ENCODE measurements at regions not wholly inside any gene's neighbourhood (a gene's known extent, or its start where the extent isn't known, plus 50 kb on each side); places are given as distances from the start of the nearest gene placed in this dataset.
A peak's percentile ranks its signal among the peaks of the same experiment; 100 is the strongest.

DNA sequence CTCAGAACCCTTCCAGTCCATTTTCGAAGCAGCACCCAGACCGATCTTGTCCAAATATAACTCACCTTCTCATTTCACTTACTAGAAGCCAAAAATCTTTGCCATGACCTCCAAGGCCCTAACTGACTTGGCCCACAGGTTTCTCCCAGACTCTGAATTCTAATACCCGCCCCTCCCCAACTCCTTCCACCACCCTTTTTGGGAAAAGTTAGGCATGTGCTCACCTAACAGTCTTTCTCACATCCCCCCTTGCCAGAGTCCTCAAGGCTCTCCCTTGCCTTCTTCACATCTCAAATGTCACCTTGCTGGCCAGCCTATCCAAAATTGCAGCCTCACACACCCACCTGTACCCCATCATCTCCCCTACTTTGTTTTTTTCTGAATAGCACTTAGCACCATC is 369.3 kb downstream of the NXPE2 start:
- DNase-seq: no peak

DNA sequence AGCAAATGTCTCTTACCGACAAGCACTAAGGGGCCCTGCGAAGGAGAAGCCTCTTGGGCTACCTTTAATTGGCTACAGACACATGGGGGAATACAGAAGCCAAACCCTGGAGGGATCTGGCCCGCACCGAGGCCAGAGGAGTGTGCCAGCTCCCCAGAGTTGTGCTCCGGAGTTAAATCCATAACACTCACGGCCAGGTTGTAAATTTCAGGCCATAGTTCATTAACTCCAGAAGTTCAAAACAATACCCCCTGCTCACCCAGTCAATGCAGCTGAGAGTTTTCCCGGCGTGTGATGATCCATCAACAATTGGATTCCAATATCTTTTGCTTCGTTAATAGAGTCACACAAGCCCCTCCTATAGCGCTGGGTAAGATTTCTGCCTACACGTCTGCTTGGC is 371.5 kb downstream of the NXPE2 start:
- no peak for DNase-seq

DNA sequence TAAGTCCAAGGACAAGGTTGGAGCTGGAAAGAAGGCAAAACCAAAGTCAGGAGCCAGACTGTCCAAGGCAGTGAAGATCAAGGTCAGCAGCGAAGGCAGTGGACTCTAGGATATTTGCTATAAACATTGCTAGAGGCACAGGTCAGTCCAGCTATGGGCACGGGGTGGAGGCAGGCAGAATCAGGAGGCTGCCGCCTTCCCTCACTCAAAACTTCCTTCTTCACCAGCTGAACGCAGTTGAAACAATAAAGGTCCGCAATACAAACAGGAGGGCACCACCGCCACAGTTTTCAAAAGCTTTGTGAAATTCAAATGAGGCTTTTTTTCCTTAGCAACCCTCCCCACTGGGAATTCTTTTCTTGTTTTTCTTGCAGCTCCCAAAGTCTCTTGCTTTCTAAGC is 372.4 kb downstream of the NXPE2 start:
- DNase-seq: no peak

DNA sequence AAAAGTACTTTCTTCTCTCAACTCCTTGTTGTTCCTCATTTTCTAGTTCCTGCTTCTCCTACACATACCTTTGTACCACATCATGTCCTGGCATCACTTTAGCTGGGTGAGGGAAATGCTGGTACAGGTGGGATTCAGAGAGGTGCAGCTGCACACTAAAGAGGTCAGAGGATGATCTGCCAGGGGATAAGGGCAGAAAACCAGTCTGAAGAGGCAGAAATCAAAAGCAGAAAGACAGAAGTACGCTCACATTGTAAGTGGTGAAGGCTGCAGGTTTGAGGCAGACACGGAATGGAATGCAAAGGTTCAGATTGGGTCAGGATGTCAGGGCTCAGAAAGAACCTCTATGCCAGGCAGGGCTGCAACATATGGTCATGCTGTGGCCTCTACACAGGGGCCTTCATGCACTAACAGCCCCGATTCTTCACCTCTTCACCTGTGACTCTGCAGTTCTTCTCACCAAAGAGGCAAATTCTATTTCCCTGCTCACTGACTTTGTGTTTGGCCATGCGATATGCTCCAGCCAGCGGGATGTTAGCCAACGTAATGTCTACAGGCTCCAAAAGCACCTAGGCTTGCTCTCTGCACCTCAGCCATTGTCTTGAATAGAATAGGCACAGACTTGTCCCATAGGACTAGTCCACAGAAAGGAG is 373.7 kb downstream of the NXPE2 start:
- DNase-seq: no peak

DNA sequence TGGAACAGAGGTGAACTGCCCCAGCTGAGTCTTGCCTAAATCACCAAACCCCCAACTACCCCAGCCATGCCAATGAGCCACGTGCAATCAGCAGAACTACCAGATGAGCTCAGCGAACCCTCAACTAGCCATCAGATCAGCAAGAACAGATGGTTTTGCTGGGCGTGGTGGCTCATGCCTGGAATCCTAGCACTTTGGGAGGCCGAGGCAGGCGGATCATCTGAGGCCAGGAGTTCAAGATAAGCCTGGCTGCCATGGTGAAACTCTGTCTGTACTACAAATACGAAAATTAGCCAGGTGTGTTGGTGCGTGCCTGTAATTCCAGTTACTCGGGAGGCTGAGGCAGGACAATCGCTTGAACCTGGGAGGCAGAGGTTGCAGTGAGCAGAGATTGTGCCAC is 374.3 kb downstream of the NXPE2 start:
- DNase-seq: no peak

DNA sequence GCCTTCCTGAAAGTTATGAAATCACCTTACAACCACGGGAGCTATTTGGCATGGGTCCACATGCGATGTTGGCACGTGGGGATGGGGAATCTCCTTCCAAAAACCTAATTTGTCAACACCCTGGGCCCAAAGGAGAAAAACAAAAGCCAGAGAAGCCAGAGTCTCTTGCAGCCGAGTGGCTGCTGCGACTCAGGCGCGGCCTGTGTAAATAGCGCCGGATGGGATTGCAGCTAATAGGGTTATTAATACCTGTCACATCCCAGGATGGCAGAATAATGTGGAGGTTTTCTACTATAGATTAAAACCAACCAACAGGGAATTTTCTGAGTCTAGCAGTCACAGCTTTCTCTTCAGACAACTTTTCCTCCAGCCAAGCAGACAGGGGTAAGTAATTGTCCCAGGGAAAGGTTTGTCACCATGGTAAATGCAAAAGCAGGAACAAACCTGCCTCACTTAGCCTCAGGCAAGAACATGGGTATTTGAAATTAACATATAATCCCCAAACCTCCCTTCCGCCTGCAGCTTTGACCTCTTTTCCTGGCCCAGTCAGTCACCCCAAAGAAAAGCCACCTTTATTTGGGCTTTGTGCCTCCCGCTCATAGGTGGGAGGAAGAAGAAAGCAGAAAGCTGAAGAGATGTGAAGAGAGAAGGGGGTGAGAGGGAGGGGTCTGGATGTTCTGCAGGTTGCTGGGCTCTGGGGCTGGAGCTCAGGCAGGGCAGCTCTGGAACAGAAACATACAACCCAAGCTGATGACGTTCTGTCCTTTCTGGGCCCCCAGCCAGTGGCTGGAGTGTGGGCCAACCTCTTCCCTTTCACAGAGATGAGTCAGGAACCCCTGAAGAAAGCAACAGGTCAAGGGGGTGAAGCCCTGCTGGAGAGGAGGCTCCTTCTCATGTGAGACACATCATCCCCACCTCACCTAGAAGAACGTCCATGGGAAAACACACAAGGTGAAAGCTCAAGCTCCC is 376.5 kb downstream of the NXPE2 start:
- DNase-seq: peak; percentile 69

DNA sequence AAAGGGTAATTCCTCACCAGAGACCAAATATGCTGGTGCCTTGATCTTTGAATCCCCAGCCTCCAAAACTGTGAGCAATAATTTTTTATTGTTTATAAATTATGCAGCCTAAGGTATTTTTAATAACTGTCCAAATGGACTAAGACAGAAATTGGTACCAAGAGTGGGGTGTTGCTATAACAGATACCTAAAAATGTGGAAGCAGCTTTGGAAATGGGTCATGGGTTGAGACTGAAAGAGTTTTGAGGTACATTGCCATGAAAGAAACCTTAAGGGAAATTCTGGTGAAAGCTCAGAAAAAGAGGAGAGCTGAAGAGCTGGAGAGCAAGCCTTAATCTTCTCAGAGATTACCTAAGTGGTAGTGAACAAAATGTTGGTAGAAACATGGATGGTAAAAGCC is 378.2 kb downstream of the NXPE2 start:
- DNase-seq: no peak

DNA sequence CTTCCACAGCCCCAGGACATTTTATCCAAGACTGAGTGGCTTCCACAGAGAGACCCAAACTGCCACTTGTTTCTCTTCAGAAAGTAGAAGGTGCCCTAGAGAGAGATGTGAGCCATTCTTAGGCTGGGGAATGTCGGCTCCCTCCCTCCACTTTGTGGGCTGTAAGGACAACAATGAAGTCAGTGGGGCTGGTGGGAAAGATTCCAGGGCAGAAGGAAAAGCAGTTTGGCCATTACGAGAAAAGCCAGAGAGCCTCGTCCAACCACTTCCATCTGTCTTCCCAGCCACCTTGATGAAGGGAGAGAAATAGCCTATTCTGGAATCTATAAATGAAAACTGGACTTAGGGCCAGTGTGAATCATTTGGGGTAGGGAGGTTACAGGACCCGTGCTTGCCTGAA is 382.5 kb downstream of the NXPE2 start:
- DNase-seq: no peak

DNA sequence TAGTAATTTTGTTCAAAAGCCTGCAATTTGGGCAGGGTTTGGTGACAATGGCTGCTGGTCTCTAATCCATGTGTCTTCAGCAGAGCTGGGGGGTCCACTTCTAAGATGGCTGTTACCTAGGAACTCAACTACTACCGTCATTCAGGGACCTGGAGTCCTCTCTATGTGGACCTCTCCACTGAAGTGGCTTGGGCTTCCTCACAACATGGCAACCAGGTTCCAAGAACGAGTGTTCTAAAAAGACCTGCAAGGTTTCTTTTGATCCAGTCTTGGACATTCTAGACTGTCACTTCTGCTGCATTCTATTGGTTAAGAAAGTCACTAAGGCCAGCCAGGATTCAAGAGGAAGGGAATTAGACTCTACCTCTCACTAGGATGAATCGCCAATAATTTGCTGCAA is 387.0 kb downstream of the NXPE2 start:
- no peak for DNase-seq

DNA sequence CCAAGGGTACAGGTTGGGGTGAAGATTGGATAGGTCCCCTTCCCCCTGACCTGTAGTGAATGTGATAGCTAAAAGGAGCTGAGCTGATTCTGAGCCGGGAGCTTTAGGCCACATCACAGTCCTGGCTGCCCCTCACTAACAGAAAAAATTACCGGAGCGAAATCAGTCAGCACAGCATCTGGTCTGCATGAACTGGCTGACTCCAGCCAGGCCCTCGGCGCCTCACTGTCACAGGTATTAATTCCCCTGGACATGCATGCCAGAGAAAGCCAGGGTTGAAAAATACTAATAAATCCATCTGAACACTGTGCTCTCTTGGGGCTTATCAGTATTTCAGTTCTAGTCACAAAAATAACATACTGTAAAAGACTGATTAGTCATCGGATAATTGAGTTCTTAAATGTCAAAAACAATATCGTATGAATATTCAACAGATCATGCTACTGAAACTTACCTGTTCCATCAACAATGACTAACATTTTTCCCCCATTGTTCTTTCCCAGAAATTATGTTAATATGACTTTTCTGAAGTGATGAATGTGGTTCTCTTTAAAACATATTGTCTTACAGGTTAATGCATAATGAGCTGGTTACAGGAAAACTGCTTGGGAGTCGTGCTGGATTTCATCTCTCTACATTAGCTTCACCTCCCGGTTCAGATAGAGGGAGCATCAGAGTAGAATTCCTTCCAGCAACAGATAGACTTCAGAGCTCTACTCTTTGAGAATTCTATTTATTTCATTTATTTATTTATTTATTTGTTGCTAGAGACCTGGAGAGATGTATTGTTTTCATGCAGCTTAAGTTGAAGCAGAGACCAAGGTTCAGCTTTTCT is 387.7 kb downstream of the NXPE2 start:
- DNase-seq: no peak

DNA sequence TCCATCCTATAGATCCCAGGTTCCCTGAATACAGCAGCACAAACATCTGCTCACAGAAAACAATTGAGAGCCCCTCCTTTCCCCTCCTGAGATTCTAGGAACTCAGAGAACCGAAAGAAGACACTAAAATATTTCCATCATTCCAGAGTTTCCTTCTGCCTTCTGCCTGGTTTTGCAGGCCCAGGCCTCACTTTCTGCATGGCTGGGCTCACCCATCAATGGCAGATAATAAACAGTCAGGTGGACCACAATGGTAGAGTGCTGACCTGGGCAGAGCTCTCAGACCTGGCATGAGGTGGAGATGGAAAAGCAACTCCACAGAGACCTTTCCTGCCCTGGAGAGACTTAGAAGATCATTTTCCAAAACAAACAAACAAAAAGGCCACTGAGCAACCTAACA is 389.1 kb downstream of the NXPE2 start:
- DNase-seq: no peak

- DNase-seq: no peak
These were observed 389.7 kb downstream of the NXPE2 start for GRCh38 chr11:115067900-115068530.

GRCh38 chr11:115069599-115069998 is 391.3 kb downstream of the NXPE2 start:
- no peak for DNase-seq

GRCh38 chr11:115075356-115075755 is 397.0 kb downstream of the NXPE2 start:
- DNase-seq: no peak

DNA sequence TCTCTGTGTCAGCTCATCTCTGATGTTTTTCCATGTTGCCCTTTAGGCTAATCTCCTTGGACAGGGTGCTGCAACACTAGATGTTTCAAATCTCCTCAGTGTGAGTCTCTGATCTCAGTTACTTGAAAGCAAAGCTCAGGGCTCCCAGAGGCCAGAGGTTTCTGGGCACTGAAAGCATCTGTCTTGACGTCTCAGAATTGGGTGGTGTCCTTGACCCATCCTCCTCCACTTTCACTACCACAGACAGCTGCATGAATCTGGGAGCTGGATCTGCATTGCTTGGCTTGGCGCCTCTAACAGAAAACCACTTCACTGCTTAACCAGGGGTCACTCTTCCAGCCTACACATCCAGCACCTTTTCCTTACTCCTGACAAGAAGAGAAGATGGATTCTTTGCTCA is 399.4 kb downstream of the NXPE2 start:
- DNase-seq: no peak

GRCh38 chr11:115078461-115079438 is 400.4 kb downstream of the NXPE2 start:
- DNase-seq: peak; percentile 81

GRCh38 chr11:115080923-115081680 is 402.8 kb downstream of the NXPE2 start:
- DNase-seq: no peak

DNA sequence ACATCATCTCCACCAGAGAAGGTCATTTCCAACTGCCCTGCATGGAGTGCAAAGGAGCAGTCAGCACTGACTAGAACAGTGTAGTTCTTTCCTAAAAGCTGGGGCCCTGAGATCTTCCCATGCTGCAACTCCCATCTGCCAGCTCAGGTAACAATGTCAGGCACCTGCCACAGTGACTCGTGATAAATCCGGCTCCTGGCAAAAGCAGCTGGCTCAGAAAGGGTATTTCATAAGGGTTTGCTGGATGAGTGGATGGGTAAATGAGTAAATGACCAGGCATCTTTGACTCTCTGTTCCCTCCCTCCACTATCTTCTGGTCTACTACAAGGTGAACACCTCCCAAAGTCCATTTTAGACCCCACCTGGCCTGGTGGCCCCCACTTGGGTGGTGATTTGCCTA is 403.6 kb downstream of the NXPE2 start:
- peak; percentile 36 for DNase-seq

DNA sequence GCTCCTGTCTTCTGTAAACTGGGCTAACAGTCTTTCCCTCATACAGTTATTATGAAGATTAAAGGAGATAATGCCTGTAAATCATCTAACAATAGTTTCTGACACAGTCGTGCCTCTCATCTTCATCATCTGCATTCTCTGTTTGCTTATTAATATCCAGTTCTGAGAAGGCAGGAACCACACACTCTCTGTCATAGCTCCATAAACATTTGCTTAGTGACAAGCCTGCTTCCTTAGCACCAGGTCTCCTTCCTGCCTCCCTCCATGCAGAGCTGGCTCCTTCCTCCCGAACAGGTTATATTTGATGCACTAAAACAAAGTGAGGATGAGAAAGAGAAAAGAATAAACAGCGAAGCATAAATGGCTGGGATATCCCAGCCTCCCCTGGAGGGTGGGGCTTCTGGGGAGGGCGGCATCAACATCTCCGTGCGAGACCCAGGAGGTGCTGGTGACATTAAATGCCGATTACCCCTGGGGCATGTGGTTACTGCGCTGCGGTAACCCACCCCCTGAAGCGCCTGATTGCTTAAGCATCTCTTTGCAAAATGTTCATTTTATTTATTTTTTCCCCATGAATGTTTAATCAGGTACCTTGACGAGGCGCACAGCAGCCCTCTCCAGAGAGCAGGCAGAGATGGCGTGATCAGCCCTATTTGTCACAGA is 404.9 kb downstream of the NXPE2 start:
- DNase-seq: peak; percentile 89

DNA sequence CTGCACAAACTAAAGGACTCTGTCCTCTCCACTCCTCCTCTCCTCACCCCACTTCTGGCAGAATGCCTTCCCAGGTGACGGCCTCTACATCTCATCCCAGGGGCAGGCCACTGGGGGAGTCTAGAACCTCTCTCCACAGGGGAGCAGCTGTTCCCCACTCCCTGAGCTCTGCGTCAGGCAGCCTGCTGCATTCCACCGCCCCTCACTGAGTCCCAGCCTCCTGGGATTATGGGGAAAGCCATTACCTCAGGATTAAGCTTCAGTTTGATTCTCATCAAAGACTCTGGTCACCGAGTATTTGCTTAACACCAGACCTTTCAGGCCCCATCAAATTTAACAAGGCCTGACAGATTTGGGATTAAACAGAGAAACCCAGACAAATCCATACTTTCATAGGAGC is 405.9 kb downstream of the NXPE2 start:
- DNase-seq: no peak

All from COR-L47 (cell line).